Stimulated activated naive CD4-positive, alpha-beta T cell (primary cell): ENCODE measurements at regions not wholly inside any gene's neighbourhood (a gene's known extent, or its start where the extent isn't known, plus 50 kb on each side); places are given as distances from the start of the nearest gene placed in this dataset.
"Not testable (repeated sequence)": the region's sequence is repeated elsewhere in the genome, so short reads cannot be mapped to it uniquely, and the experiment has no call there.

Source experiments
- DNase-seq, 6 experiments: peaks; one replicate each; lab custom pipeline; 2025; lab: John Stamatoyannopoulos, UW

GRCh38 chr4:159655547-159655946 lies 552.7 kb downstream of the RAPGEF2 start:
- no peak for DNase-seq

- no peak for DNase-seq
Observed at GRCh38 chr4:159669094-159669493, 566.2 kb downstream of the RAPGEF2 start.

GRCh38 chr4:159673221-159673620 lies 570.3 kb downstream of the RAPGEF2 start:
- no peak for DNase-seq

GRCh38 chr4:159674241-159674640 lies 571.4 kb downstream of the RAPGEF2 start:
- no peak for DNase-seq

GRCh38 chr4:159677521-159677920 lies 574.6 kb downstream of the RAPGEF2 start:
- no peak for DNase-seq

GRCh38 chr4:159682996-159683395 lies 580.1 kb downstream of the RAPGEF2 start:
- no peak for DNase-seq

- no peak for DNase-seq
Observed at GRCh38 chr4:159684061-159684460, 581.2 kb downstream of the RAPGEF2 start.

- no peak for DNase-seq
Observed at GRCh38 chr4:159685340-159686092, 582.6 kb downstream of the RAPGEF2 start.

GRCh38 chr4:159689526-159689925 lies 586.6 kb downstream of the RAPGEF2 start:
- no peak for DNase-seq

GRCh38 chr4:159697322-159698283 lies 594.7 kb downstream of the RAPGEF2 start:
- DNase-seq, result no peak

- no peak for DNase-seq
Observed at GRCh38 chr4:159698336-159698735, 595.5 kb downstream of the RAPGEF2 start.

GRCh38 chr4:159702200-159702599 lies 599.3 kb downstream of the RAPGEF2 start:
- DNase-seq, result no peak

- DNase-seq, result no peak
Observed at GRCh38 chr4:159705334-159705733, 602.5 kb downstream of the RAPGEF2 start.

GRCh38 chr4:159706704-159707103 lies 603.8 kb downstream of the RAPGEF2 start:
- no peak for DNase-seq

- DNase-seq, result not testable (repeated sequence)
Observed at GRCh38 chr4:159715180-159715579, 612.3 kb downstream of the RAPGEF2 start.

GRCh38 chr4:159719531-159719930 lies 616.7 kb downstream of the RAPGEF2 start:
- DNase-seq, result no peak

GRCh38 chr4:159722052-159722451 lies 619.2 kb downstream of the RAPGEF2 start:
- no peak for DNase-seq

GRCh38 chr4:159722918-159723317 lies 620.0 kb downstream of the RAPGEF2 start:
- no peak for DNase-seq

GRCh38 chr4:159723341-159724048 lies 620.6 kb downstream of the RAPGEF2 start:
- DNase-seq, result no peak

- no peak for DNase-seq
Observed at GRCh38 chr4:159725571-159725970, 622.7 kb downstream of the RAPGEF2 start.

GRCh38 chr4:159735281-159736207 lies 632.7 kb downstream of the RAPGEF2 start:
- no peak for DNase-seq
